PC-3 (cell line): ENCODE measurements at regions not wholly inside any gene's neighbourhood (a gene's known extent, or its start where the extent isn't known, plus 50 kb on each side); places are given as distances from the start of the nearest gene placed in this dataset.
A peak's percentile ranks its signal among the peaks of the same experiment; 100 is the strongest.

ENCODE experiments used
- ATAC-seq: fragments of 200-7000 bp; cut with Tn5 transposase; 2 replicates; pipeline ENCODE4 v1.9.1; 2020; ENCODE audit warnings: mild to moderate bottlenecking, moderate library complexity
- BruUV-seq: library from RNA; stranded (reverse); fragments of 400-500 nt; replicated peaks from 2 replicates; lab custom pipeline; 2021; lab: Mats Ljungman, UMichigan
- CTCF ChIA-PET: fragments of 300-600 bp; sonication (Branson Sonifier 250); formaldehyde crosslinking; loops from one replicate; lab custom pipeline; 2022; ENCODE audit warnings: antibody characterized with exemption; lab: Charles Lee
- POLR2A ChIA-PET: fragments of 300-600 bp; sonication (Branson Sonifier 250); formaldehyde crosslinking; loops from one replicate; lab custom pipeline; 2022; ENCODE audit warnings: antibody characterized with exemption; ENCODE audit not compliant: unreplicated experiment; lab: Charles Lee
- DNase-seq: peaks from one replicate; pipeline ENCODE4 v3.0.0-alpha.2; 2015
- H2AFZ ChIP-seq: fragments of 300-600 bp; sonication (generic); 2 replicates; pipeline ENCODE4 v1.6.0; 2016; ENCODE audit warnings: antibody characterized with exemption, low read length
- H3F3A ChIP-seq: fragments of 300-600 bp; sonication (generic); one replicate; pipeline ENCODE4 v1.6.0; 2017; ENCODE audit warnings: antibody characterized with exemption, low read length, control low read depth, mild to moderate bottlenecking; ENCODE audit not compliant: unreplicated experiment
- H3K27ac ChIP-seq: fragments of 300-600 bp; sonication (generic); 2 replicates; pipeline ENCODE4 v1.5.1; 2016; ENCODE audit warnings: mild to moderate bottlenecking, low read length
- H3K27me3 ChIP-seq: fragments of 300-600 bp; sonication (generic); 2 replicates; pipeline ENCODE4 v1.6.1; 2016; ENCODE audit warnings: low read length, mixed read lengths
- H3K36me3 ChIP-seq: fragments of 300-600 bp; sonication (generic); 2 replicates; pipeline ENCODE4 v1.6.1; 2016; ENCODE audit warnings: low read depth, mixed run types, low read length, mixed read lengths
- H3K4me1 ChIP-seq: fragments of 300-600 bp; sonication (generic); 2 replicates; pipeline ENCODE4 v1.5.1; 2016; ENCODE audit warnings: low read length; ENCODE audit not compliant: insufficient read depth
- H3K4me2 ChIP-seq: fragments of 300-600 bp; sonication (generic); 2 replicates; pipeline ENCODE4 v1.6.0; 2016; ENCODE audit warnings: low read length
- H3K4me3 ChIP-seq: fragments of 300-600 bp; sonication (generic); 2 replicates; pipeline ENCODE4 v1.5.1; 2016; ENCODE audit warnings: mild to moderate bottlenecking, low read length, mixed read lengths
- H3K79me2 ChIP-seq: fragments of 300-600 bp; sonication (generic); 2 replicates; pipeline ENCODE4 v1.6.1; 2017; ENCODE audit warnings: low read length, mixed read lengths
- H3K9ac ChIP-seq: fragments of 300-600 bp; sonication (generic); 2 replicates; pipeline ENCODE4 v1.6.0; 2016; ENCODE audit warnings: mild to moderate bottlenecking, low read length
- H3K9me2 ChIP-seq: fragments of 300-600 bp; sonication (generic); replicated peaks from 2 replicates; pipeline ENCODE4 v1.6.1; 2016; ENCODE audit warnings: mixed run types, low read length, mixed read lengths
- H3K9me3 ChIP-seq: fragments of 300-600 bp; sonication (generic); 2 replicates; pipeline ENCODE4 v1.6.1; 2016; ENCODE audit warnings: low read length, mixed read lengths
- H4K20me1 ChIP-seq: fragments of 300-600 bp; sonication (generic); 2 replicates; pipeline ENCODE4 v1.6.1; 2016; ENCODE audit warnings: low read length, mixed read lengths
- CTCF ChIP-seq: fragments of 300-600 bp; sonication (generic); conservative IDR thresholded peaks from 2 replicates; pipeline ENCODE4 v1.5.1; 2017; ENCODE audit warnings: antibody characterized with exemption, low read depth, mild to moderate bottlenecking, low read length
- EZH2 ChIP-seq: fragments of 300-600 bp; sonication (generic); IDR thresholded peaks from one replicate; pipeline ENCODE4 v1.6.1; 2017; ENCODE audit warnings: antibody characterized with exemption, mild to moderate bottlenecking, low read length; ENCODE audit not compliant: unreplicated experiment
- EZH2phosphoT487 ChIP-seq: fragments of 300-600 bp; sonication (generic); IDR thresholded peaks from 2 replicates; pipeline ENCODE4 v1.6.1; 2018; ENCODE audit warnings: mild to moderate bottlenecking, antibody characterized with exemption, low read length, borderline replicate concordance
- intact Hi-C: fragments of 100-400 bp; cut with micrococcal nuclease; formaldehyde crosslinking; loops from 2 replicates; pipeline ENCODE4 v1.9.0; 2023

GRCh38 chr10:120719333-120719732 lies 131.8 kb upstream of the WDR11 start:
- intact Hi-C loops, result no loop called here
- no peak overlapping the region for H2AFZ ChIP-seq
- ChIA-PET CTCF (no interaction called here), POLR2A (no interaction called here)
- H3K36me3 ChIP-seq, result no peaks in the 10 kb centered on the region
- H3K9me3 ChIP-seq, result no peaks in the 10 kb centered on the region
- no peak overlapping the region for H3K4me2 ChIP-seq
- H3K9me2 ChIP-seq, result no peaks in the 10 kb centered on the region
- H4K20me1 ChIP-seq, result no peaks in the 10 kb centered on the region
- H3K27me3 ChIP-seq, result no peaks in the 10 kb centered on the region
- H3K27ac ChIP-seq, result no peak overlapping the region
- no peaks in the 10 kb centered on the region for H3F3A ChIP-seq
- TF ChIP-seq EZH2 (no peak), EZH2phosphoT487 (no peak)
- DNase-seq, result no peak
- H3K79me2 ChIP-seq, result no peaks in the 10 kb centered on the region
- no peaks in the 10 kb centered on the region for H3K4me1 ChIP-seq
- H3K4me3 ChIP-seq, result no peak overlapping the region
- no peak overlapping the region for H3K9ac ChIP-seq
- ATAC-seq, result no peak
- BruUV-seq, result no TSS peak

GRCh38 chr10:120727001-120727400 lies 124.2 kb upstream of the WDR11 start:
- no TSS peak for BruUV-seq
- POLR2A ChIA-PET, result no interaction called here

GRCh38 chr10:120729547-120729946 lies 121.6 kb upstream of the WDR11 start:
- H3K79me2 ChIP-seq, result peaks cover 6% of the 10 kb centered on the region
- H3F3A ChIP-seq, result no peaks in the 10 kb centered on the region
- H3K4me2 ChIP-seq, result peak overlapping the region; percentile 14; the same call in 1 of the 2 replicates
- intact Hi-C loops, result no loop called here
- ChIA-PET POLR2A (no interaction called here), CTCF (no interaction called here)
- no peaks in the 10 kb centered on the region for H4K20me1 ChIP-seq
- H3K27me3 ChIP-seq, result no peaks in the 10 kb centered on the region
- TF ChIP-seq EZH2 (no peak), CTCF (no peak), EZH2phosphoT487 (no peak)
- no TSS peak for BruUV-seq
- no peaks in the 10 kb centered on the region for H3K9me2 ChIP-seq
- no peak overlapping the region for H2AFZ ChIP-seq
- no peaks in the 10 kb centered on the region for H3K9me3 ChIP-seq
- DNase-seq (no peak), ATAC-seq (no peak)
- peaks cover 43% of the 10 kb centered on the region for H3K4me1 ChIP-seq
- H3K4me3 ChIP-seq, result no peak overlapping the region
- H3K36me3 ChIP-seq, result no peaks in the 10 kb centered on the region
- peak overlapping the region; percentile 37 for H3K27ac ChIP-seq
- no peak overlapping the region for H3K9ac ChIP-seq

More at GRCh38 chr10:120727001-120727400, 124.2 kb upstream of the WDR11 start:
- Histone ChIP-seq H3K79me2 (no peaks in the 10 kb centered on the region), H2AFZ (peak overlapping the region; percentile 58), H3K4me1 (peaks cover 33% of the 10 kb centered on the region), H3F3A (no peaks in the 10 kb centered on the region), H3K36me3 (no peaks in the 10 kb centered on the region), H3K9ac (no peak overlapping the region), H3K9me2 (no peaks in the 10 kb centered on the region), H3K4me2 (no peak overlapping the region), H3K27me3 (no peaks in the 10 kb centered on the region), H3K27ac (peak overlapping the region; percentile 5; the same call in 1 of the 2 replicates), H3K9me3 (no peaks in the 10 kb centered on the region), H3K4me3 (no peak overlapping the region), H4K20me1 (no peaks in the 10 kb centered on the region)
- DNase-seq, result peak; percentile 29
- CTCF ChIA-PET, result interaction anchor here (0.7 kb wide), 1 partner anchor 114 kb away, joined by 3 read pairs; no protein-coding TSS in a partner anchor
- TF ChIP-seq EZH2phosphoT487 (no peak), EZH2 (no peak), CTCF (no peak)
- intact Hi-C loops, result no loop called here
- ATAC-seq, result peak; percentile 64
